B cell (primary cell): ENCODE measurements at regions not wholly inside any gene's neighbourhood (a gene's known extent, or its start where the extent isn't known, plus 50 kb on each side); places are given as distances from the start of the nearest gene placed in this dataset.

Source experiments
- ATAC-seq: fragments of 200-7000 bp; cut with Tn5 transposase; one replicate; pipeline ENCODE4 v1.10.0; 2021; ENCODE audit warnings: low read depth, mild to moderate bottlenecking, moderate number of reproducible peaks, moderate library complexity
- CTCF ChIA-PET: fragments of 350-600 bp; sonication (Branson Sonifier 250); formaldehyde crosslinking; loops from one replicate; lab custom pipeline; 2021; ENCODE audit warnings: antibody characterized with exemption, inconsistent platforms; lab: Charles Lee
- POLR2A ChIA-PET: fragments of 350-600 bp; sonication (Branson Sonifier 250); formaldehyde crosslinking; loops from one replicate; lab custom pipeline; 2021; ENCODE audit warnings: antibody characterized with exemption; lab: Charles Lee
- DNase-seq: peaks from one replicate; pipeline ENCODE4 v3.0.0; 2013
- H2AFZ ChIP-seq: 2 replicates; pipeline ENCODE4 v1.6.1; 2012; ENCODE audit warnings: mild to moderate bottlenecking, low read depth, low read length; ENCODE audit not compliant: insufficient read depth, poor library complexity, severe bottlenecking
- H3K27ac ChIP-seq, 2 donors: 1 replicate in 1 of 2; 2 replicates in 1 of 2; pipeline ENCODE4 v1.5.1; 2012 to 2013; ENCODE audit warnings: low read length in 2 of 2, mild to moderate bottlenecking in 2 of 2, moderate library complexity in 1 of 2
- H3K27me3 ChIP-seq, 4 experiments: fragments of 200-600 bp in 1 of 4; sonication (generic) in 1 of 4; replicated peaks in 1 of 4; 1 replicate in 2 of 4; 2 replicates in 2 of 4; pipeline versions ENCODE4 v1.6.1 to v1.7.0; 2013 to 2016; ENCODE audit warnings: low read length in 3 of 4, mild to moderate bottlenecking in 2 of 4, mixed read lengths in 1 of 4, moderate library complexity in 1 of 4; ENCODE audit not compliant: insufficient read depth in 4 of 4, control insufficient read depth in 3 of 4; ENCODE audit errors: control extremely low read depth in 1 of 4
- H3K36me3 ChIP-seq, 2 experiments: replicated peaks in 1 of 2; 1 replicate in 1 of 2; 2 replicates in 1 of 2; pipeline versions ENCODE4 v1.6.1 to v1.7.1; 2013; ENCODE audit warnings: low read length in 1 of 2; ENCODE audit not compliant: insufficient read depth in 2 of 2, control insufficient read depth in 1 of 2; ENCODE audit errors: control extremely low read depth in 1 of 2, extremely low read depth in 1 of 2
- H3K4me1 ChIP-seq, 2 donors: fragments of 200-600 bp in 1 of 2; sonication (generic) in 1 of 2; 1 replicate in 1 of 2; 2 replicates in 1 of 2; pipeline versions ENCODE4 v1.5.1 to v1.6.1; 2013 to 2017; ENCODE audit warnings: low read length in 2 of 2; ENCODE audit not compliant: control insufficient read depth in 2 of 2, insufficient read depth in 2 of 2
- H3K4me2 ChIP-seq: replicated peaks from 2 replicates; pipeline ENCODE3; 2012; ENCODE audit warnings: mild to moderate bottlenecking, low read depth, low read length; ENCODE audit not compliant: poor library complexity, severe bottlenecking
- H3K4me3 ChIP-seq, 5 experiments: fragments of 200-600 bp in 1 of 5; sonication (generic) in 1 of 5; 1 replicate in 3 of 5; 2 replicates in 2 of 5; pipeline versions ENCODE4 v1.5.1 to v1.7.0; 2011 to 2016; ENCODE audit warnings: low read length in 4 of 5, mild to moderate bottlenecking in 4 of 5, low read depth in 2 of 5, control low read depth in 1 of 5, moderate library complexity in 1 of 5; ENCODE audit not compliant: insufficient read depth in 1 of 5; ENCODE audit errors: control extremely low read depth in 1 of 5, extremely low read depth in 1 of 5
- H3K79me2 ChIP-seq: fragments of 200-600 bp; sonication (generic); one replicate; pipeline ENCODE4 v1.6.0; 2016; ENCODE audit warnings: low read length; ENCODE audit not compliant: control insufficient read depth, insufficient read depth
- H3K9ac ChIP-seq: fragments of 200-600 bp; sonication (generic); 2 replicates; pipeline ENCODE4 v1.6.1; 2017; ENCODE audit warnings: mild to moderate bottlenecking, low read length, moderate library complexity
- H3K9me3 ChIP-seq, 3 donors: one replicate each; pipeline versions ENCODE4 v1.6.1 to v1.7.1; 2013; ENCODE audit warnings: low read length in 2 of 3; ENCODE audit not compliant: control insufficient read depth in 2 of 3, insufficient read depth in 1 of 3; ENCODE audit errors: control extremely low read depth in 1 of 3
- H4K20me1 ChIP-seq: 2 replicates; pipeline ENCODE4 v1.6.0; 2012; ENCODE audit warnings: mild to moderate bottlenecking, low read length; ENCODE audit not compliant: insufficient read depth, control insufficient read depth, poor library complexity, severe bottlenecking
- H3K27ac Mint-ChIP-seq: one replicate; pipeline ENCODE4 v1.8.0; 2021; ENCODE audit warnings: mixed read lengths
- H3K27me3 Mint-ChIP-seq: one replicate; pipeline ENCODE4 v1.8.0; 2021; ENCODE audit warnings: mixed read lengths
- H3K4me1 Mint-ChIP-seq: one replicate; pipeline ENCODE4 v1.8.0; 2021; ENCODE audit warnings: mixed read lengths
- H3K4me3 Mint-ChIP-seq: one replicate; pipeline ENCODE4 v1.8.0; 2021; ENCODE audit warnings: mixed read lengths
- H3K9me3 Mint-ChIP-seq: one replicate; pipeline ENCODE4 v1.8.0; 2022; ENCODE audit warnings: mixed read lengths; ENCODE audit not compliant: insufficient read depth
- EZH2 ChIP-seq: IDR thresholded peaks from 2 replicates; pipeline ENCODE4 v1.6.1; 2012; ENCODE audit warnings: borderline replicate concordance, low read depth, mild to moderate bottlenecking, moderate library complexity, low read length; ENCODE audit not compliant: insufficient read depth, poor library complexity, severe bottlenecking
- WGBS: methylation state at CpG from one replicate; pipeline ENCODE4 v1.1.5; 2013; ENCODE audit warnings: missing lambda C conversion rate; ENCODE audit not compliant: insufficient coverage; 5-methylcytosine and 5-hydroxymethylcytosine counted together
- intact Hi-C: fragments of 100-400 bp; cut with micrococcal nuclease; formaldehyde crosslinking; loops from one replicate; pipeline ENCODE4 v1.10.0; 2022
- TF ChIP-seq, protein P1 (sequence below): fragments of 200-600 bp; IDR thresholded peaks from one replicate; pipeline ENCODE4 v1.8.0; 2022; ENCODE audit warnings: antibody characterized with exemption, mild to moderate bottlenecking

DNA sequence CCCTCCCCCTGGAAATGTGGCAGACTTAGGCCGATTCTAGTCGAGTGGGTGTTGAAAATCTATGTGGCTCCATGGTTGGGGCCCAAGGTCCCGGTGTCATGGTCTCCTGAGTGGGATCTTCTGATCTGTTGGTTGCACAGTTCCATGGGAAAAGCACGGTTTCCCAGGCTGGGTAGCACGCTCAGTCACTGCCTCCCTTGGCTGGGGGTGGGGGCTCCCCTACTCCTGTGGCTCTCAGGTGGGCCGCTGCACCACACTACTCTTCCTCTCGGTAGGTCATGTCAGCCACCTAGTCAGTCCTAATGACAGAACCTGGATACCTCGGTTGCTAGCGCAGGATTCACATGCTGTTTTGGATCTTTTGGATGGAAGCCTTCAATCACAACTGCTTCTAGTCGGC, 247.0 kb downstream of the SPRY2 start:
- TF ChIP-seq EZH2: no peak
- no peaks in the 10 kb centered on the region for H3K36me3 ChIP-seq
- ChIA-PET POLR2A (no interaction called here), CTCF (no interaction called here)
- intact Hi-C loops: no loop called here
- H3K4me2 ChIP-seq: no peak overlapping the region
- no peak overlapping the region for H3K4me3 Mint-ChIP-seq
- no peaks in the 10 kb centered on the region for H3K27me3 ChIP-seq
- H3K27ac Mint-ChIP-seq: no peak overlapping the region
- 94% methylated on average over 9 of the region's 10 CpGs for WGBS
- H3K27me3 Mint-ChIP-seq: no peaks in the 10 kb centered on the region
- no peak overlapping the region for H3K4me3 ChIP-seq
- DNase-seq (no peak), ATAC-seq (no peak)
- H3K4me1 Mint-ChIP-seq: no peaks in the 10 kb centered on the region
- H3K9me3 ChIP-seq: peaks cover 0 to 7% (median 0%) of the 10 kb centered on the region in 3 donors
- no peaks in the 10 kb centered on the region for H3K4me1 ChIP-seq
- no peak overlapping the region for H3K27ac ChIP-seq
- no peaks in the 10 kb centered on the region for H3K9me3 Mint-ChIP-seq
- no peak overlapping the region for H3K9ac ChIP-seq
- no peaks in the 10 kb centered on the region for H4K20me1 ChIP-seq
- H3K79me2 ChIP-seq: no peaks in the 10 kb centered on the region
- no peak overlapping the region for H2AFZ ChIP-seq

DNA sequence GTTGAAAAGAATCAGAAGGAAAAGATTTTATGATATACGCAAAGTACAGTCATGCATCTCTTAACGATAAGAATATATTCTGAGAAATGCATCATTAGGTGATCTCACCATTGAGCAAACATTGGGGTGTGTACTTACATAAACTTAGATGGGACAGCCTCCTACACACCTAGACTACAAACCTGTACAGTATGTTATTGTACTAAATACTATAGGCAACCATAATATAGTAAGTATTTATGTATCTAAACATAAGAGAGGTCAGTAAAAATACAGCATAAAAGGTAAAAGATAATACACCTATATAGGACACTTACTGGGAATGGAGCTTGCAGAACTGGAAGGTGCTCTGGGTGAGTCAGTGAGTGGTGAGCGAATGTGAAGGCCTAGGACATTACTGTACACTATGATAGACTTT, 254.6 kb downstream of the SPRY2 start:
- H3K79me2 ChIP-seq: no peaks in the 10 kb centered on the region
- H3K9ac ChIP-seq: no peak overlapping the region
- no peaks in the 10 kb centered on the region for H3K9me3 Mint-ChIP-seq
- no CpG with 5 or more reads among the region's 3 CpGs for WGBS
- H2AFZ ChIP-seq: no peak overlapping the region
- H3K4me2 ChIP-seq: no peak overlapping the region
- no peaks in the 10 kb centered on the region for H3K27me3 ChIP-seq
- H3K36me3 ChIP-seq: no peaks in the 10 kb centered on the region
- no peak overlapping the region for H3K27ac ChIP-seq
- H3K4me1 ChIP-seq: no peaks in the 10 kb centered on the region
- POLR2A ChIA-PET: no interaction called here
- H3K4me1 Mint-ChIP-seq: no peaks in the 10 kb centered on the region
- no peaks in the 10 kb centered on the region for H3K9me3 ChIP-seq
- DNase-seq (no peak), ATAC-seq (no peak)
- H3K4me3 ChIP-seq: no peak overlapping the region
- H3K27ac Mint-ChIP-seq: no peak overlapping the region
- H3K4me3 Mint-ChIP-seq: no peak overlapping the region
- TF ChIP-seq, protein P1, sequence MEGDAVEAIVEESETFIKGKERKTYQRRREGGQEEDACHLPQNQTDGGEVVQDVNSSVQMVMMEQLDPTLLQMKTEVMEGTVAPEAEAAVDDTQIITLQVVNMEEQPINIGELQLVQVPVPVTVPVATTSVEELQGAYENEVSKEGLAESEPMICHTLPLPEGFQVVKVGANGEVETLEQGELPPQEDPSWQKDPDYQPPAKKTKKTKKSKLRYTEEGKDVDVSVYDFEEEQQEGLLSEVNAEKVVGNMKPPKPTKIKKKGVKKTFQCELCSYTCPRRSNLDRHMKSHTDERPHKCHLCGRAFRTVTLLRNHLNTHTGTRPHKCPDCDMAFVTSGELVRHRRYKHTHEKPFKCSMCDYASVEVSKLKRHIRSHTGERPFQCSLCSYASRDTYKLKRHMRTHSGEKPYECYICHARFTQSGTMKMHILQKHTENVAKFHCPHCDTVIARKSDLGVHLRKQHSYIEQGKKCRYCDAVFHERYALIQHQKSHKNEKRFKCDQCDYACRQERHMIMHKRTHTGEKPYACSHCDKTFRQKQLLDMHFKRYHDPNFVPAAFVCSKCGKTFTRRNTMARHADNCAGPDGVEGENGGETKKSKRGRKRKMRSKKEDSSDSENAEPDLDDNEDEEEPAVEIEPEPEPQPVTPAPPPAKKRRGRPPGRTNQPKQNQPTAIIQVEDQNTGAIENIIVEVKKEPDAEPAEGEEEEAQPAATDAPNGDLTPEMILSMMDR: no peak
- TF ChIP-seq EZH2: no peak
- intact Hi-C loops: no loop called here
- H4K20me1 ChIP-seq: no peaks in the 10 kb centered on the region
- CTCF ChIA-PET: no interaction called here
- H3K27me3 Mint-ChIP-seq: no peaks in the 10 kb centered on the region
